GM20000 (cell line): ENCODE measurements at regions not wholly inside any gene's neighbourhood (a gene's known extent, or its start where the extent isn't known, plus 50 kb on each side); places are given as distances from the start of the nearest gene placed in this dataset.

Experiments
- DNase-seq: peaks from one replicate; pipeline ENCODE4 v3.0.0; 2012; ENCODE audit warnings: low spot score
- CTCF ChIP-seq: IDR thresholded peaks from 2 replicates; pipeline ENCODE4 v1.5.1; 2012; ENCODE audit warnings: mild to moderate bottlenecking, control low read depth; ENCODE audit errors: extremely low read depth, missing control alignments

GRCh38 chr20:4484379-4484997, 201.8 kb upstream of the PRNP start:
- no peak for DNase-seq
- TF ChIP-seq CTCF, result no peak

- DNase-seq, result no peak
- TF ChIP-seq CTCF, result no peak
Measured at GRCh38 chr20:4483961-4484360, 202.3 kb upstream of the PRNP start.

GRCh38 chr20:4483486-4483885, 202.8 kb upstream of the PRNP start:
- DNase-seq, result no peak
- no peak for TF ChIP-seq CTCF

GRCh38 chr20:4480104-4480503, 206.2 kb upstream of the PRNP start:
- TF ChIP-seq CTCF, result no peak
- no peak for DNase-seq

GRCh38 chr20:4476903-4477500, 209.3 kb upstream of the PRNP start:
- DNase-seq, result no peak
- TF ChIP-seq CTCF, result no peak

- DNase-seq, result no peak
- TF ChIP-seq CTCF, result no peak
Measured at GRCh38 chr20:4472906-4473305, 213.3 kb upstream of the PRNP start.

GRCh38 chr20:4471221-4471620, 215.0 kb upstream of the PRNP start:
- DNase-seq, result no peak

More at GRCh38 chr20:4471221-4471620, 215.0 kb upstream of the PRNP start:
- TF ChIP-seq CTCF, result no peak
